Right cardiac atrium (tissue), 5 donors: ENCODE measurements at regions not wholly inside any gene's neighbourhood (a gene's known extent, or its start where the extent isn't known, plus 50 kb on each side); places are given as distances from the start of the nearest gene placed in this dataset.

Source experiments
- ATAC-seq, 2 donors: fragments of 200-7000 bp; cut with Tn5 transposase; one replicate each; pipeline versions ENCODE4 v1.8.0 to v1.9.1; 2020; ENCODE audit warnings: moderate library complexity in 2 of 2, mild to moderate bottlenecking in 1 of 2
- DNase-seq, 3 donors: peaks; one replicate each; pipeline ENCODE4 v3.0.0-alpha.2; 2020
- H3K27ac ChIP-seq: one replicate; pipeline ENCODE4 v1.5.1; 2013; ENCODE audit warnings: mild to moderate bottlenecking, low read length, control low read depth, moderate library complexity
- H3K27me3 ChIP-seq: one replicate; pipeline ENCODE4 v1.6.1; 2013; ENCODE audit not compliant: control insufficient read depth, insufficient read depth
- H3K4me1 ChIP-seq: one replicate; pipeline ENCODE4 v1.6.1; 2013; ENCODE audit warnings: low read length; ENCODE audit not compliant: control insufficient read depth, insufficient read depth
- H3K4me3 ChIP-seq: one replicate; pipeline ENCODE4 v1.5.1; 2013; ENCODE audit warnings: low read length, control low read depth
- H3K9me3 ChIP-seq: one replicate; pipeline ENCODE4 v1.6.1; 2013; ENCODE audit warnings: low read length; ENCODE audit not compliant: control insufficient read depth
- WGBS: extraction: QIAGEN DNeasy Blood & Tissue Kit; methylation state at CpG from one replicate; pipeline ENCODE4 v1.1.7; 2013; 5-methylcytosine and 5-hydroxymethylcytosine counted together
- intact Hi-C, 4 donors: fragments of 100-400 bp; cut with DNase I; formaldehyde crosslinking; loops; one replicate each; pipeline versions ENCODE4 v1.11.0 to v1.14.0; 2022 to 2023
- donor health status: healthy with polysubstance abuse.
- donor health status: DM: no; HTN: yes; CAD: no.
- donor health status: DM: no; HTN: no; CAD: no.
- donor health status: DM: no; HTN: yes; CAD: no; lungs with severe emphysema.
- donor health status: DM: yes; HTN: yes; CAD: no.

DNA sequence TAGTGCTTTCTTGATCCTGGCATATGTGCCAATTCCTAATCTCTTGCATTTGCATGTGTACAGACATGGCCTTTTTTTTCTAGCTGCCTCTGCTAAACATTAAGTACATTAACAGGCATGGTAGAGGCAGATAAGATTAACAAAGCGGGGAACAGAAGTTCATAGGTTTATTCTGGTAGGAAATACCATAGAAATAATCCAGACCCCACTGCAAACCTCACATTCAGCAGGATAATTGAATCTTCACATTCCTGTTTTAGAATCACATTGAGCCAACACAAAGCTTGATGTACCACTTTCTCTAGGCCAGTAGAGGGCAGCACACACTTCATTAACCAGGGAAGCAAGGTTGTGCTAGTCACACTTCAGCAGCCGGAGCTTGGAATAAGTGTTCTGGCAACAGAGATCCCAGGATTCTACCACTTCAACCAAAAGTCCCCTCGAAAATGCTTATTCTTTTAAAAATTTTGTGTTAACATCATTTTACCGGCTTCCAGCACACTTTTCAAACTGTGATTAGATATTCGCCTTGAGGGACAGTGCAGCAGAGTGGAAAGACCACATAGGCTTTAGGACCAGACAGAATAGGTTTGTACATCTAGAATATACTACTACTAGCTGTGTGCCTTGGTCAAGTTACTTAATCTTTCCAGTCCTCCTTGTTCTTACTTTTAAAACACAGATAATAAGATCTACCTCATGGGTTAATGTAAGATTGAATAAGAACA lies 420.2 kb upstream of the CHST9 start:
- no peaks in the 10 kb centered on the region for H3K9me3 ChIP-seq
- ATAC-seq (peak; percentile 81 to 84), DNase-seq (peak; percentile 16 to 30 (median 29))
- no peak overlapping the region for H3K4me3 ChIP-seq
- H3K27me3 ChIP-seq, result no peaks in the 10 kb centered on the region
- H3K27ac ChIP-seq, result no peak overlapping the region
- H3K4me1 ChIP-seq, result no peaks in the 10 kb centered on the region
- WGBS, result 24% methylated on average over 5 of the region's 5 CpGs
- intact Hi-C loops, result loop anchor here (2.0 to 10.0 kb wide), 3 partner anchors 142 to 150 kb away; no protein-coding TSS in a partner anchor

DNA sequence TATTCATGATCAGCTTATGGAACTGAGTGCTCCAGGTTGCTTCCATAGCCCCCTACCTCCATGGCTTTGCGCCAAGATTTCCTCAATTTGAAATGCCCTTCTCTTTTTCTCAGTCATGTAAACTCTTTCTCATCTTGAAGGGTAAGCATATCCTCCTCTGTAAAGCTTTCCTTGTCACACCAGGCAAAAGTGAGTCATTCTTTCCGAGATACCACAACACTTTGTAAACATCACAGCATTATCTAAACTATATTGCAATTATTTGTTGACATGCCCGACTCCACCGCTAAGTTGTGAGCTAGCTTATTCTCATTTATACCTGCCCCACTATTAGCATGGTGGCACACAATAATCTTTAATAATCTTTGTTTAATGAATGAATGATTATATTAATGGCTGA lies 419.5 kb upstream of the CHST9 start:
- Histone ChIP-seq H3K27ac (no peak overlapping the region), H3K27me3 (no peaks in the 10 kb centered on the region), H3K4me1 (no peaks in the 10 kb centered on the region), H3K9me3 (no peaks in the 10 kb centered on the region), H3K4me3 (no peak overlapping the region)
- WGBS, result 56% methylated on average over 4 of the region's 4 CpGs
- DNase-seq (no peak), ATAC-seq (no peak)
- intact Hi-C loops, result loop anchor here in 2 of 4 donors (2.0 to 10.0 kb wide), 2 partner anchors 146 to 150 kb away; no protein-coding TSS in a partner anchor

DNA sequence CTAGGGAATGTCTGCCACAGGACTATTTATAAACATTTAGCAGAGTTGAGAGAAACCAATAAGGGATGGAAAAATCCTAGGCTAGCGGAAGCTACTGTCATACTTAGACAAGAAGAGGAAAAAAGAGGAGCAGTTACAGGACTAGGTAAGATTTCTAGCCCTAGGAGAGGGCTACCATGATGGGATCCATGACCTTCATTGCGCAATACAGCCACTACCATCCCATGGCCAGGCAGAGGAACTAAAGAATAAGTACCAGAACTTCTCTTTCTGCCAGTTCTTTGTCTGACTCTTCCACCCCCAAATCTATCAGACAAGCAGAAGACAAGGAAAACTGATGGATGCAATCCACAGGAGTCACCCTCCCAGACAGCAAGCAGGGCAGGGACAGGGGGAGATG lies 417.0 kb upstream of the CHST9 start:
- ATAC-seq (no peak), DNase-seq (no peak)
- H3K9me3 ChIP-seq, result no peaks in the 10 kb centered on the region
- no peaks in the 10 kb centered on the region for H3K4me1 ChIP-seq
- 99% methylated on average over 2 of the region's 2 CpGs for WGBS
- no peak overlapping the region for H3K4me3 ChIP-seq
- no peak overlapping the region for H3K27ac ChIP-seq
- no peaks in the 10 kb centered on the region for H3K27me3 ChIP-seq
- intact Hi-C loops, result loop anchor here in 1 of 4 donors (10.0 kb wide), 1 partner anchor 153 kb away; no protein-coding TSS in a partner anchor

DNA sequence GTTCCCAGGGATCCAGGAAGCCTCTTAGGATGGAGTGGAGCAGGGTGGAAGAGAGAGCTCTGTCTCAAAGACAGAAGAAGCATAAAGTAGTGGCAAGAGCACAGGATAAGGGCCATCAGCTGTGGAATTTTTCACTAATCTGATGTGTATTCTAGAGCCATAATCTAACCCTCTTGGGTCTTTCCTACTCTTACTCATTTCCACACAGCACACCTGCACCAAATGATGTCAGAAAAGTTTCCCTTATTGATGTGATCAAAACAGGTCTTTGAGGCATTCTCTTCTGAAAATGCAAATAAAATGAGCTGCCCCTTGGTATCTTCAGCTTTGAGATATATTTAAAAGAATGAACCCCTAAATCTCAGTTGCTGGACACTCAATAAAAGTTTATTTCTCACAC lies 415.1 kb upstream of the CHST9 start:
- no peak for DNase-seq
- Histone ChIP-seq H3K4me1 (no peaks in the 10 kb centered on the region), H3K27ac (no peak overlapping the region), H3K4me3 (no peak overlapping the region), H3K9me3 (no peaks in the 10 kb centered on the region), H3K27me3 (no peaks in the 10 kb centered on the region)
- ATAC-seq, result no peak
- intact Hi-C loops, result loop anchor here in 1 of 4 donors (10.0 kb wide), 1 partner anchor 155 kb away; no protein-coding TSS in a partner anchor

DNA sequence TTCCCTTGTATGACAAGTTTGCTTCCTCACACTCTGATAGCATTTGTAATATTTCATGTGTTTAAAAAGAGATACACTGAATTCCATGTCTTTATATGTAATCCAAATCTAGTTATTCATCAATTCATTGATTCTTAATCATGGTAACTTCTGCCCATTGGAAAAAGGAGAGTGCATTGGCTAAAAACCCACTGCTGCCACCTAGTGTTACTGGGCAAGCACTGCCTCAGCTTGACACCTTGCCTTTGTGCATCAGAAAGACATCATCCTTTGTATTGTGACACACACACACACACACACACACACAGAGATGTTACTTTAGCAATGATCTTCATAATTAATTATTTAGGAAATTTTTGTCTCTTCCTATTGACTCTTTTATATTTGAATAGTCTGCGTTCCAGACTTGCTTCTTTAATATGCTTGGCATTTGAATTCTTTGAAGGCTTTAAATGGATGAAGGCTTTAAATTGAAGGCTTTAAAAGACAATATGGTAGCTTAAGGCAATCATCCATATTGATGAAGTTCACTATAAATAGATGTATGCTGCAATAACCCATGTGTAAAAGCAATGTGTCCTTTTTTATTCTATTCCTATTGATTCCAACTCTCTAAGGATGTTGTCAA lies 414.2 kb upstream of the CHST9 start:
- ATAC-seq, result no peak
- 61% methylated on average over 1 of the region's 1 CpG for WGBS
- Histone ChIP-seq H3K9me3 (no peaks in the 10 kb centered on the region), H3K27ac (no peak overlapping the region), H3K4me1 (no peaks in the 10 kb centered on the region), H3K4me3 (no peak overlapping the region), H3K27me3 (no peaks in the 10 kb centered on the region)
- DNase-seq, result peak in 2 of 3 donors; percentile 17 to 40
- intact Hi-C loops, result loop anchor here (2.0 to 10.0 kb wide), 3 partner anchors 235 to 245 kb away; no protein-coding TSS in a partner anchor

DNA sequence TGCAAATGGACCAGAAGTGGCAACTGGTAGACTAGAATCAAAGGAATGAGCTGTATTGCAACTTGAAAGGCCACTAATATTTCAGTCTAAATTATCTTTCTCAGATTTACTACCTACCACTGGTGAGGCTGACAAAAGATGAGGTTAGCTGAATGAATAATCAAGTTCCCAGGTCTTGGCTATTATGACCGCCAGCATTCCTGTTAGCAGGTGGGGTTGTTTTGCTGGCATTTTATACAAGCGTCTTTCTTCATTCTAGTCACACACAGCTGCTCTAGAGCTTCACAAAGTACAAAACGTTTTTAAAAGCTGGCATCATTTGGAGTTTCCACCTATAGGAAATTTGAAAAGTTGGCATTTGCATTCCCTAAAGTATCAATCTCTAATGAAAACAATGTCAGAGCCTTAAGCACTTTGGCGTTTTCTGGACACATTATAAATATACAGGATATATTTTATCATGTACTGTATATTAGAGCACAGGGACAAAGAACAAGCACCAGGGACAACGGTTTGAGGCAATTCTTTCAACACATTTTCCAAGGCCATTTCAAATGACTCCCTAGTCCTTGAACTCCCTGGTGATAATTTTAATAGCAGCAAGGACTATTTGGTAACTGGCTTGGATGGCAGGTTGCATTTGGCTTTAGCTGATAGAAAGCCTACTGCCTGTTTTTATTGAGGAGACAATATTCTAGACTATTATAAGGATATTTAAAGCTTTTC lies 410.2 kb upstream of the CHST9 start:
- Histone ChIP-seq H3K4me3 (no peak overlapping the region), H3K27me3 (no peaks in the 10 kb centered on the region), H3K4me1 (no peaks in the 10 kb centered on the region), H3K9me3 (no peaks in the 10 kb centered on the region), H3K27ac (no peak overlapping the region)
- intact Hi-C loops, result loop anchor here in 3 of 4 donors (5.0 to 10.0 kb wide), 2 partner anchors 233 to 240 kb away; no protein-coding TSS in a partner anchor
- WGBS, result 60% methylated on average over 5 of the region's 5 CpGs
- ATAC-seq (no peak), DNase-seq (no peak)

DNA sequence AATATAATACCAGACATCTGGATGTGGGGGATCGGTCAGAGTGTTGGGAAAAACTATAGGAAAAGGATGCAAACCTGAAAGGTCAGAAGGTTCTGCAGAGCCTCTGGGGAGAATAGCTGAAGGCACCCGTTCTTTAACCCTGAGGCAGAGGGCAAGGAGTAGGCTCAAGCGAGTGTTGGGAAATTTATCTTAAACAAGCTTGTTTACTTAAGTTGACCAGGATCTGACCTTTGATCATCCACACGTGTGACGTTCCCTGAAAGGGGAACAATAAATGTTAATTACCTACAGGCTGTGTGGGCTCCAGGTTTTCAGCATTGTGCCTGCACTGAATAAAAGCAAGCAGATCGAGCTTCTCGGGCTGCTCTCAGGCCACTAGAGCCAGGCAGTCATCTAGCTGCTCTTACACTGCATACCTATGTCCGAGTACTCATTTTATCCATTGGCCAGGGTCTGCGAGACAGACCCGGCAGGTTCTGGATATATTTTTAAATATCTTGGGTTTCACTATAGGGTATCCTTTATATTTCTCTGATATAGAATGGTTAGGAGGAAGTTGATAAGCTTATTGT lies 400.6 kb upstream of the CHST9 start:
- WGBS, result 65% methylated on average over 10 of the region's 10 CpGs
- DNase-seq (no peak), ATAC-seq (no peak)
- no peaks in the 10 kb centered on the region for H3K27me3 ChIP-seq
- no peak overlapping the region for H3K4me3 ChIP-seq
- H3K9me3 ChIP-seq, result no peaks in the 10 kb centered on the region
- intact Hi-C loops, result no loop called here
- no peak overlapping the region for H3K27ac ChIP-seq
- no peaks in the 10 kb centered on the region for H3K4me1 ChIP-seq

DNA sequence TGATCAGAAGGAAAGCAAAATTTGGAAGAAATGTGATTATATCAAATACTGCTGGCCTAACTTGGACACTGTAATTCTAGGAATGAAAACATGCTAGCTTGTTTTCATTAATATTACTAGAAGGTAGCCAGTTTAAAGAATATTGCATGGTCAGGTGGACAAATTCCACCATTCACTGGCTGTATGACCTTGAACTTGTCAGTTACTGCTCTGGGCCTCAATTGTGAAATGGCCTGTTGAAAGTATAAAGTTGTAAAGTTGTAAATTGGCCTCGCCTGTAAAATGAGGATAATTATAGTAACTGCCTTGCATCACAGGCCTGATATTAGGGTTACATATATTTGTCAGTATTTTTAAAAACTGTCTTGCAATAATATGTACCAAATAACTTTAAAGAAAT lies 398.4 kb upstream of the CHST9 start:
- ATAC-seq (no peak), DNase-seq (no peak)
- Histone ChIP-seq H3K4me1 (no peaks in the 10 kb centered on the region), H3K27me3 (no peaks in the 10 kb centered on the region), H3K9me3 (no peaks in the 10 kb centered on the region), H3K27ac (no peak overlapping the region), H3K4me3 (no peak overlapping the region)
- 58% methylated on average over 1 of the region's 1 CpG for WGBS
- intact Hi-C loops, result no loop called here

DNA sequence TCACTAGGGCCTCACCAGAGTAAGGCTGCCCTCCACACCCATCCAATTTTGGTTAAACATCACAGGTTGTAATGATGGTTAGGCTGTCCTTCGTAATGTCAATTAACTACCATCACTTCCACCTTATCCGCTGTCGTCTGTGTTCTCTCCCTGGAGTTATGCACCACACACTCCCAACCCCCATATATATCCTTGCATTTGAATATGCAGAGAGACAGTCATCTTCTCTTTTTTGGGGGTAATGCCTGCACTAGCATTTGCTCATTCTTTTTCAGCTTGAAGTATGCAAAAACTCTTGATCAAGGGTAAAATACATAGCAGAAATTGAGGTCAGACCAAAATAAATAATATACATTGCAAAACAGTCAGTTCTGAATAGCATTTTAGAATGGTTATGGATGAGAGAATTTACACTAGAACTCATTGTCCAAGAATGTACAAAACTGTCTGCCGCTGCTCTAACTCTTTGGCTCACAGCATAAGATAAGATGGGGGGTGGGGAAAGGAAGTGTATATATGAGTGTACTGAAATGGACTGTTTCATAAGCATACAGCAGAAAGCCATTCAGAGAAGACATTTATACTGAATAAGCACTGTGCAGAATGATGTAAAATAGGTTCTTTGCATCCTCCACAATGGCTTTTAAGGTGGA lies 397.8 kb upstream of the CHST9 start:
- Histone ChIP-seq H3K27ac (no peak overlapping the region), H3K4me1 (no peaks in the 10 kb centered on the region), H3K27me3 (no peaks in the 10 kb centered on the region), H3K4me3 (no peak overlapping the region), H3K9me3 (no peaks in the 10 kb centered on the region)
- intact Hi-C loops, result no loop called here
- 78% methylated on average over 4 of the region's 4 CpGs for WGBS
- no peak for ATAC-seq
- no peak for DNase-seq

DNA sequence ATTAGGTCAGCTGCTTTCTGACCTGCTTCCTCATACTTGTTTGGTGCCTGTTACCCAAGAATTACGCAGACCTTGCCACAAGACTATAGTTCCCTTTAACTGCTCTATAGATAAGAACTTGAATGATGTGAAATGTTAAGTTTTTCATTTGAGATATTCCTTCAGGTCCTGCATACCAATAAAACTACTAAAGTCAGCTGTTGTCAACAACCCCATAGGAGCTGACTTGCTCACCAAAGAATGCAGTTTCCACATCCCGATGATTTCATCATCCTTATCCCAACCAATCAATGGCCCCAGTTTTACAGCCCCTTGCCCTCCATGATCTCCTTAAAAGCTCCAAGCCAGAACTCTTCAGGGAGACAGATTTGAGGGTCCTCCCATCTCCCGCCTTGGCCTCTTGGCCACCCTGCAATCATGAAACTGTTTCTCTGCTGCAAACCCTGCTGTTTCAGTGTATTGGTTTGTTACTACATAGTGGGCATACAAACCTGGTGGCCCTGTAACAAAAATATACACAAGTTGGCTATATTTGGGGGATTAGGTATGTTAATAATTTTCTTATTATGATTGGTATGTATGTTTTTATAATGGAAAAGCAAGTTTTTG lies 396.3 kb upstream of the CHST9 start:
- intact Hi-C loops, result no loop called here
- no peak for ATAC-seq
- WGBS, result 84% methylated on average over 3 of the region's 3 CpGs
- Histone ChIP-seq H3K4me1 (no peaks in the 10 kb centered on the region), H3K4me3 (no peak overlapping the region), H3K27ac (no peak overlapping the region), H3K9me3 (no peaks in the 10 kb centered on the region), H3K27me3 (no peaks in the 10 kb centered on the region)
- DNase-seq, result no peak
